Keratinocyte (primary cell): ENCODE measurements at regions not wholly inside any gene's neighbourhood (a gene's known extent, or its start where the extent isn't known, plus 50 kb on each side); places are given as distances from the start of the nearest gene placed in this dataset.

ENCODE experiments used
- DNase-seq: peaks from one replicate; pipeline ENCODE4 v3.0.0-alpha.2; 2011; ENCODE audit warnings: low read depth, missing footprints, low spot score
- FAIRE-seq: peaks from 2 replicates; lab custom pipeline; 2011; peaks lifted over from hg19 to GRCh38; lab: Jason Lieb, UNC
- H2AFZ ChIP-seq: 2 replicates; pipeline ENCODE4 v1.6.0; 2012; ENCODE audit warnings: low read length, control low read depth, inconsistent platforms; ENCODE audit not compliant: control insufficient read depth
- H3K27ac ChIP-seq: 2 replicates; pipeline ENCODE4 v1.5.1; 2011; ENCODE audit warnings: low read length; ENCODE audit not compliant: control insufficient read depth, insufficient read depth
- H3K27me3 ChIP-seq: 3 replicates; pipeline ENCODE4 v1.6.0; 2011; ENCODE audit warnings: low read length; ENCODE audit not compliant: control insufficient read depth, insufficient read depth; ENCODE audit errors: extremely low read depth
- H3K36me3 ChIP-seq, 2 experiments: 2 replicates in 1 of 2; 3 replicates in 1 of 2; pipeline ENCODE4 v1.5.1; 2011; ENCODE audit warnings: low read length in 2 of 2, mild to moderate bottlenecking in 1 of 2; ENCODE audit not compliant: control insufficient read depth in 2 of 2, insufficient read depth in 2 of 2; ENCODE audit errors: extremely low read depth in 1 of 2
- H3K4me1 ChIP-seq: 3 replicates; pipeline ENCODE4 v1.5.1; 2011; ENCODE audit warnings: low read length; ENCODE audit not compliant: control insufficient read depth, insufficient read depth; ENCODE audit errors: extremely low read depth
- H3K4me2 ChIP-seq: 3 replicates; pipeline ENCODE4 v1.6.0; 2011; ENCODE audit warnings: low read depth, low read length; ENCODE audit not compliant: control insufficient read depth, insufficient read depth; ENCODE audit errors: extremely low read depth
- H3K4me3 ChIP-seq, 3 experiments: fragments of 200-600 bp in 1 of 3; sonication (generic) in 1 of 3; 2 replicates in 2 of 3; 3 replicates in 1 of 3; pipeline ENCODE4 v1.5.1; 2011 to 2016; ENCODE audit warnings: low read length in 3 of 3, mild to moderate bottlenecking in 3 of 3, control low read depth in 2 of 3, inconsistent platforms in 1 of 3, low read depth in 1 of 3, mixed read lengths in 1 of 3, mixed run types in 1 of 3, moderate library complexity in 1 of 3; ENCODE audit not compliant: control insufficient read depth in 2 of 3, insufficient read depth in 2 of 3; ENCODE audit errors: extremely low read depth in 1 of 3
- H3K79me2 ChIP-seq: 2 replicates; pipeline ENCODE4 v1.6.0; 2012; ENCODE audit warnings: low read length; ENCODE audit not compliant: control insufficient read depth, insufficient read depth
- H3K9ac ChIP-seq: 3 replicates; pipeline ENCODE4 v1.6.0; 2011; ENCODE audit warnings: low read length; ENCODE audit not compliant: control insufficient read depth, insufficient read depth; ENCODE audit errors: extremely low read depth
- H3K9me1 ChIP-seq: 3 replicates; pipeline ENCODE4 v1.6.0; 2011; ENCODE audit warnings: low read length; ENCODE audit not compliant: control insufficient read depth, insufficient read depth; ENCODE audit errors: extremely low read depth
- H3K9me3 ChIP-seq: 2 replicates; pipeline ENCODE4 v1.5.1; 2012; ENCODE audit warnings: low read depth, low read length; ENCODE audit not compliant: control insufficient read depth
- H4K20me1 ChIP-seq: 3 replicates; pipeline ENCODE4 v1.6.0; 2011; ENCODE audit warnings: low read length; ENCODE audit not compliant: control insufficient read depth, insufficient read depth; ENCODE audit errors: extremely low read depth
- CTCF ChIP-seq, 3 experiments: IDR thresholded peaks in 1 of 3; conservative IDR thresholded peaks in 1 of 3; optimal IDR thresholded peaks in 1 of 3; 2 replicates in 2 of 3; 3 replicates in 1 of 3; pipeline versions ENCODE3 to v1.5.1; 2011; ENCODE audit warnings: low read length in 3 of 3, mild to moderate bottlenecking in 3 of 3, moderate library complexity in 2 of 3, control low read depth in 1 of 3, inconsistent platforms in 1 of 3; ENCODE audit not compliant: insufficient read depth in 2 of 3; ENCODE audit errors: extremely low read depth in 1 of 3
- EZH2 ChIP-seq: IDR thresholded peaks from one replicate; pipeline ENCODE4 v1.6.1; 2012; ENCODE audit warnings: inconsistent platforms, mild to moderate bottlenecking, low read length, moderate library complexity
- dilution Hi-C: fragments of 300-500 bp; cut with MboI; formaldehyde crosslinking; loops from one replicate; pipeline ENCODE4 v1.7.0; 2020; ENCODE audit warnings: low sequenced_read_pairs; ENCODE audit not compliant: extremely low pct_ligation_motif_present

GRCh38 chr4:27100713-27101112 lies 240.1 kb downstream of the STIM2 start:
- TF ChIP-seq EZH2 (no peak), CTCF (optimal IDR thresholded peaks at IDR 0.05 in 1 of 3, IDR thresholded peaks at IDR 0.05 in 1 of 3, conservative IDR thresholded peaks at IDR 0.05 in 1 of 3; ENCODE audit: extremely low read depth in 1 of 3, insufficient read depth in 2 of 3, low read length in 3 of 3) (no peak)
- no peaks in the 10 kb centered on the region for H3K79me2 ChIP-seq
- no peaks in the 10 kb centered on the region for H3K36me3 ChIP-seq
- FAIRE-seq (no peak), DNase-seq (no peak)
- no peak overlapping the region for H3K4me3 ChIP-seq
- no peaks in the 10 kb centered on the region for H3K27me3 ChIP-seq
- no peaks in the 10 kb centered on the region for H3K4me1 ChIP-seq
- dilution Hi-C loops = no loop called here
- H4K20me1 ChIP-seq = no peaks in the 10 kb centered on the region
- H3K4me2 ChIP-seq = no peak overlapping the region
- no peak overlapping the region for H2AFZ ChIP-seq
- H3K9me1 ChIP-seq = no peaks in the 10 kb centered on the region
- no peak overlapping the region for H3K9ac ChIP-seq
- no peak overlapping the region for H3K27ac ChIP-seq
- no peaks in the 10 kb centered on the region for H3K9me3 ChIP-seq

- H3K4me3 ChIP-seq = no peak overlapping the region
- no peaks in the 10 kb centered on the region for H4K20me1 ChIP-seq
- H2AFZ ChIP-seq = no peak overlapping the region
- H3K9me1 ChIP-seq = no peaks in the 10 kb centered on the region
- TF ChIP-seq EZH2 (no peak), CTCF (optimal IDR thresholded peaks at IDR 0.05 in 1 of 3, IDR thresholded peaks at IDR 0.05 in 1 of 3, conservative IDR thresholded peaks at IDR 0.05 in 1 of 3; ENCODE audit: extremely low read depth in 1 of 3, insufficient read depth in 2 of 3, low read length in 3 of 3) (no peak)
- DNase-seq (no peak), FAIRE-seq (no peak)
- dilution Hi-C loops = no loop called here
- H3K36me3 ChIP-seq = no peaks in the 10 kb centered on the region
- H3K9me3 ChIP-seq = no peaks in the 10 kb centered on the region
- H3K27me3 ChIP-seq = no peaks in the 10 kb centered on the region
- H3K4me2 ChIP-seq = no peak overlapping the region
- H3K27ac ChIP-seq = no peak overlapping the region
- no peaks in the 10 kb centered on the region for H3K79me2 ChIP-seq
- H3K4me1 ChIP-seq = no peaks in the 10 kb centered on the region
- no peak overlapping the region for H3K9ac ChIP-seq
These were observed 240.5 kb downstream of the STIM2 start for GRCh38 chr4:27101126-27101525.
